ENCODE measurements at regions not wholly inside any gene's neighbourhood (a gene's known extent, or its start where the extent isn't known, plus 50 kb on each side); places are given as distances from the start of the nearest gene placed in this dataset.

DNA sequence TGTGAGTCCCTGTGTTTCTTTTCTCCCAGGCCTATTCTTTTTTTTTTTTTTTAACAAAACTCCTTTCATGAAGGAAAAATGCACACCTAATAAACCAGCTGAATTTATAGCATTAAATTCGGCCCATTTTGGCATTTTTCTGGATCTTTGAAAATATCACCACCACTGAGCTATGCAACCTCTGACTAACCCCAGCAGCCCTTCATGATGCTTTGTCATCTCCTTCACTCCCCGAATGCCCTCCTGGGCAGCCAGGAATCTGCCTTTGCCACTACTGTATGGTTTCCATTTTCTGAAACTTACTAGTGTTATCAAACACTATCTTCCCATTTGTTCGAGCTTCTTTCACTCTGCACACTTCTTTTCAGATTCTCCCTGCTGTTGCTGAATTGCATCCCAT, 97.9 kb downstream of the ZNF280B start:
- in situ Hi-C loops (cut with MboI; ENCODE audit: low sequenced_read_pairs) = no loop called here
- WGBS, 2 experiments (ENCODE audit: extremely low coverage in 2 of 2, insufficient read length in 1 of 2) = 30% methylated on average over 2 of the region's 3 CpGs; no CpG with 5 or more reads in 1 of the 2 experiments

More for the DNA sequence above, 97.9 kb downstream of the ZNF280B start:
- POLR2A ChIA-PET (ENCODE audit: unreplicated experiment) = no interaction called here
- Histone ChIP-seq H2AK5ac (ENCODE audit: low read depth, low read length) (no peak overlapping the region), H3K4me2 (ENCODE audit: low read depth, low read length) (no peak overlapping the region), H3K36me3 (ENCODE audit: control insufficient read depth, insufficient read depth, low read length) (no peaks in the 10 kb centered on the region), H3K79me1 (ENCODE audit: low read depth in 1 of 2, low read length in 2 of 2) (no peaks in the 10 kb centered on the region), H4K5ac (ENCODE audit: low read depth, low read length) (no peak overlapping the region), H3K14ac (replicated peaks; ENCODE audit: low read depth, low read length) (no peak overlapping the region), H3K9me3 (ENCODE audit: control insufficient read depth, insufficient read depth, low read length) (no peaks in the 10 kb centered on the region), H3K56ac (ENCODE audit: extremely low read depth, insufficient read depth, low read length) (no peak overlapping the region), H2BK120ac (ENCODE audit: low read depth, low read length) (no peak overlapping the region), H3K4ac (ENCODE audit: low read depth, low read length) (no peak overlapping the region), H4K8ac (ENCODE audit: low read depth in 2 of 2, low read length in 2 of 2) (no peak overlapping the region), H4K20me1 (ENCODE audit: insufficient read depth, low read length) (no peaks in the 10 kb centered on the region), H3K27ac (ENCODE audit: insufficient read depth, low read length) (no peak overlapping the region), H2AK9ac (replicated peaks; ENCODE audit: low read depth, low read length, poor library complexity) (no peak overlapping the region), H4K91ac (ENCODE audit: insufficient read depth, low read depth, low read length) (no peak overlapping the region), H2AFZ (replicated peaks; ENCODE audit: low read length, poor library complexity) (no peak overlapping the region), H3K4me3 (ENCODE audit: insufficient read depth, low read depth, low read length) (no peak overlapping the region), H3K23ac (ENCODE audit: low read depth, low read length) (no peak overlapping the region), H2BK15ac (ENCODE audit: low read depth, low read length) (no peak overlapping the region), H3K27me3 (ENCODE audit: control insufficient read depth, insufficient read depth, low read length) (peaks cover 11% of the 10 kb centered on the region), H3K4me1 (ENCODE audit: control insufficient read depth, insufficient read depth, low read length) (no peaks in the 10 kb centered on the region), H3K18ac (ENCODE audit: low read depth, low read length) (no peak overlapping the region), H2BK5ac (ENCODE audit: low read depth, low read length, poor library complexity, severe bottlenecking) (no peak overlapping the region), H3K9me1 (ENCODE audit: insufficient read depth, low read length) (no peaks in the 10 kb centered on the region), H3K9ac (ENCODE audit: low read depth, low read length) (no peak overlapping the region), H2BK20ac (ENCODE audit: low read depth, low read length) (no peak overlapping the region)
- DNase-seq (no peak), ATAC-seq (ENCODE audit: low read depth) (no peak)
- intact Hi-C loops (cut with micrococcal nuclease) = no loop called here
- dilution Hi-C loops (cut with HindIII; ENCODE audit: low sequenced_read_pairs, unreplicated experiment) = no loop called here
- CTCF ChIA-PET = no interaction called here
- no peak for TF ChIP-seq MAFK (IDR thresholded peaks at IDR 0.05; ENCODE audit: low read depth, low read length)
- TF ChIP-seq, protein P1, sequence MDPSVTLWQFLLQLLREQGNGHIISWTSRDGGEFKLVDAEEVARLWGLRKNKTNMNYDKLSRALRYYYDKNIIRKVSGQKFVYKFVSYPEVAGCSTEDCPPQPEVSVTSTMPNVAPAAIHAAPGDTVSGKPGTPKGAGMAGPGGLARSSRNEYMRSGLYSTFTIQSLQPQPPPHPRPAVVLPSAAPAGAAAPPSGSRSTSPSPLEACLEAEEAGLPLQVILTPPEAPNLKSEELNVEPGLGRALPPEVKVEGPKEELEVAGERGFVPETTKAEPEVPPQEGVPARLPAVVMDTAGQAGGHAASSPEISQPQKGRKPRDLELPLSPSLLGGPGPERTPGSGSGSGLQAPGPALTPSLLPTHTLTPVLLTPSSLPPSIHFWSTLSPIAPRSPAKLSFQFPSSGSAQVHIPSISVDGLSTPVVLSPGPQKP (IDR thresholded peaks at IDR 0.05; ENCODE audit: borderline replicate concordance, low read depth, low read length) = no peak
- TF ChIP-seq BHLHE40 (IDR thresholded peaks at IDR 0.05; ENCODE audit: low read depth, low read length) = no peak
- TF ChIP-seq, protein P2, sequence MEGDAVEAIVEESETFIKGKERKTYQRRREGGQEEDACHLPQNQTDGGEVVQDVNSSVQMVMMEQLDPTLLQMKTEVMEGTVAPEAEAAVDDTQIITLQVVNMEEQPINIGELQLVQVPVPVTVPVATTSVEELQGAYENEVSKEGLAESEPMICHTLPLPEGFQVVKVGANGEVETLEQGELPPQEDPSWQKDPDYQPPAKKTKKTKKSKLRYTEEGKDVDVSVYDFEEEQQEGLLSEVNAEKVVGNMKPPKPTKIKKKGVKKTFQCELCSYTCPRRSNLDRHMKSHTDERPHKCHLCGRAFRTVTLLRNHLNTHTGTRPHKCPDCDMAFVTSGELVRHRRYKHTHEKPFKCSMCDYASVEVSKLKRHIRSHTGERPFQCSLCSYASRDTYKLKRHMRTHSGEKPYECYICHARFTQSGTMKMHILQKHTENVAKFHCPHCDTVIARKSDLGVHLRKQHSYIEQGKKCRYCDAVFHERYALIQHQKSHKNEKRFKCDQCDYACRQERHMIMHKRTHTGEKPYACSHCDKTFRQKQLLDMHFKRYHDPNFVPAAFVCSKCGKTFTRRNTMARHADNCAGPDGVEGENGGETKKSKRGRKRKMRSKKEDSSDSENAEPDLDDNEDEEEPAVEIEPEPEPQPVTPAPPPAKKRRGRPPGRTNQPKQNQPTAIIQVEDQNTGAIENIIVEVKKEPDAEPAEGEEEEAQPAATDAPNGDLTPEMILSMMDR (conservative IDR thresholded peaks at IDR 0.05; ENCODE audit: low read depth, low read length) = no peak
- TF ChIP-seq SMC3 (IDR thresholded peaks at IDR 0.05; ENCODE audit: low read depth, low read length) = no peak
- TF ChIP-seq MXI1 (IDR thresholded peaks at IDR 0.05; ENCODE audit: borderline replicate concordance, low read depth, low read length) = no peak
- no peak for TF ChIP-seq CHD1 (IDR thresholded peaks at IDR 0.05; ENCODE audit: low read depth, low read length)
- no peak for TF ChIP-seq MAZ (IDR thresholded peaks at IDR 0.05; ENCODE audit: borderline replicate concordance, low read depth, low read length)
- no TSS peak for BruUV-seq (replicated peaks)

All from IMR-90 (cell line).